ENCODE measurements at regions not wholly inside any gene's neighbourhood (a gene's known extent, or its start where the extent isn't known, plus 50 kb on each side); places are given as distances from the start of the nearest gene placed in this dataset.

- TF ChIP-seq, protein P1, sequence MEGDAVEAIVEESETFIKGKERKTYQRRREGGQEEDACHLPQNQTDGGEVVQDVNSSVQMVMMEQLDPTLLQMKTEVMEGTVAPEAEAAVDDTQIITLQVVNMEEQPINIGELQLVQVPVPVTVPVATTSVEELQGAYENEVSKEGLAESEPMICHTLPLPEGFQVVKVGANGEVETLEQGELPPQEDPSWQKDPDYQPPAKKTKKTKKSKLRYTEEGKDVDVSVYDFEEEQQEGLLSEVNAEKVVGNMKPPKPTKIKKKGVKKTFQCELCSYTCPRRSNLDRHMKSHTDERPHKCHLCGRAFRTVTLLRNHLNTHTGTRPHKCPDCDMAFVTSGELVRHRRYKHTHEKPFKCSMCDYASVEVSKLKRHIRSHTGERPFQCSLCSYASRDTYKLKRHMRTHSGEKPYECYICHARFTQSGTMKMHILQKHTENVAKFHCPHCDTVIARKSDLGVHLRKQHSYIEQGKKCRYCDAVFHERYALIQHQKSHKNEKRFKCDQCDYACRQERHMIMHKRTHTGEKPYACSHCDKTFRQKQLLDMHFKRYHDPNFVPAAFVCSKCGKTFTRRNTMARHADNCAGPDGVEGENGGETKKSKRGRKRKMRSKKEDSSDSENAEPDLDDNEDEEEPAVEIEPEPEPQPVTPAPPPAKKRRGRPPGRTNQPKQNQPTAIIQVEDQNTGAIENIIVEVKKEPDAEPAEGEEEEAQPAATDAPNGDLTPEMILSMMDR (IDR thresholded peaks at IDR 0.05; ENCODE audit: insufficient read depth, low read length, poor library complexity, severe bottlenecking): peak; percentile 7
- Histone ChIP-seq H3K27me3 (replicated peaks; ENCODE audit: control insufficient read depth, insufficient read depth, low read length) (no peaks in the 10 kb centered on the region), H3K4me3 (replicated peaks; ENCODE audit: low read depth, low read length) (no peak overlapping the region), H3K36me3 (ENCODE audit: control insufficient read depth, insufficient read depth, low read length) (no peaks in the 10 kb centered on the region)
- no peak for DNase-seq (ENCODE audit: extremely low read depth, insufficient read length)
Observed at GRCh38 chr5:41670854-41671479, 160.6 kb upstream of the PLCXD3 start.

DNA sequence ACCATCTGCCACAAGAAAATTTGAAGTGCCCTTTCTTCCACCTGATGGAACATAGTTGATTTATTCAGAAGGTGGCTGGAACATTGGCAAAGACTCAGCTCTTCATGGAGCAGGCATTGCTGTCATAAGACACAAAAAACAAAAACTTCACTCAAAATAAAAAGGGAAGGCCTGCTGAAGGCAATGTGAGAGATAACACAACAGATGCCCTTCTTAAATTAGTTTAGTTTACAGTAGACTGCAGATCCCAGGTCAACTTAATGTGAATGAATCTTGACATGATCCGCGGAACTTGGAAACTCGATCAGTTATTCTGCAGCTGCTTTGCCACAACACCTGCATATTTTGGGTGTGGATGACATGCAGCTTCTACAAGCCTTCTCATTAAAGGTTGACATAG is 159.8 kb upstream of the PLCXD3 start:
- TF ChIP-seq, protein P1 (IDR thresholded peaks at IDR 0.05; ENCODE audit: insufficient read depth, low read length, poor library complexity, severe bottlenecking): no peak
- DNase-seq (ENCODE audit: extremely low read depth, insufficient read length): no peak
- Histone ChIP-seq H3K36me3 (ENCODE audit: control insufficient read depth, insufficient read depth, low read length) (no peaks in the 10 kb centered on the region), H3K4me3 (replicated peaks; ENCODE audit: low read depth, low read length) (no peak overlapping the region), H3K27me3 (replicated peaks; ENCODE audit: control insufficient read depth, insufficient read depth, low read length) (no peaks in the 10 kb centered on the region)

GRCh38 chr5:41661254-41661653 is 150.9 kb upstream of the PLCXD3 start:
- no peaks in the 10 kb centered on the region for H3K36me3 ChIP-seq (ENCODE audit: control insufficient read depth, insufficient read depth, low read length)
- no peak overlapping the region for H3K4me3 ChIP-seq (replicated peaks; ENCODE audit: low read depth, low read length)
- DNase-seq (ENCODE audit: extremely low read depth, insufficient read length): no peak
- H3K27me3 ChIP-seq (replicated peaks; ENCODE audit: control insufficient read depth, insufficient read depth, low read length): no peaks in the 10 kb centered on the region
- TF ChIP-seq, protein P1 (IDR thresholded peaks at IDR 0.05; ENCODE audit: insufficient read depth, low read length, poor library complexity, severe bottlenecking): no peak

DNA sequence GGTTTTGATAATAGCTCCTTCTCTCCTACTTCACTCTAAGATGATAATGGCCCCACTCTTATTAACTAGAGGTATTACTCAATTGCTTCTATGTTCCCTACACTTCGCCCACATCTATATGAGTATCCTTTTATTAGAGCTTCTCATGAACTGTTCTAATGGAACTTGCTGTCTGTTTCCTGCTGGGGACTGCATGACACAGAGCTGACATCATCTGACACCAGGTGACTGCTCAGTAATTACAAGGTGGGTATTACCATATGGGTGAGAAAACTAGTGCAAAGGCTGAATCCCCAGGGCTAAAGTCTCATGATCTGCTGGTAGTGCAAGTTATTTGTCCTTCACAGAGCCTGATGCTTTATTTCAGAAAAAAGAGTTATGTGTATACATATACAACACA is 146.2 kb upstream of the PLCXD3 start:
- TF ChIP-seq, protein P1 (IDR thresholded peaks at IDR 0.05; ENCODE audit: insufficient read depth, low read length, poor library complexity, severe bottlenecking): no peak
- Histone ChIP-seq H3K4me3 (replicated peaks; ENCODE audit: low read depth, low read length) (no peak overlapping the region), H3K27me3 (replicated peaks; ENCODE audit: control insufficient read depth, insufficient read depth, low read length) (no peaks in the 10 kb centered on the region), H3K36me3 (ENCODE audit: control insufficient read depth, insufficient read depth, low read length) (no peaks in the 10 kb centered on the region)
- DNase-seq (ENCODE audit: extremely low read depth, insufficient read length): no peak

- Histone ChIP-seq H3K36me3 (ENCODE audit: control insufficient read depth, insufficient read depth, low read length) (no peaks in the 10 kb centered on the region), H3K27me3 (replicated peaks; ENCODE audit: control insufficient read depth, insufficient read depth, low read length) (no peaks in the 10 kb centered on the region; the same call in 1 of the 2 replicates), H3K4me3 (replicated peaks; ENCODE audit: low read depth, low read length) (no peak overlapping the region)
- TF ChIP-seq, protein P1 (IDR thresholded peaks at IDR 0.05; ENCODE audit: insufficient read depth, low read length, poor library complexity, severe bottlenecking): no peak
- DNase-seq (ENCODE audit: extremely low read depth, insufficient read length): no peak
Observed at GRCh38 chr5:41650131-41650530, 139.7 kb upstream of the PLCXD3 start.

DNA sequence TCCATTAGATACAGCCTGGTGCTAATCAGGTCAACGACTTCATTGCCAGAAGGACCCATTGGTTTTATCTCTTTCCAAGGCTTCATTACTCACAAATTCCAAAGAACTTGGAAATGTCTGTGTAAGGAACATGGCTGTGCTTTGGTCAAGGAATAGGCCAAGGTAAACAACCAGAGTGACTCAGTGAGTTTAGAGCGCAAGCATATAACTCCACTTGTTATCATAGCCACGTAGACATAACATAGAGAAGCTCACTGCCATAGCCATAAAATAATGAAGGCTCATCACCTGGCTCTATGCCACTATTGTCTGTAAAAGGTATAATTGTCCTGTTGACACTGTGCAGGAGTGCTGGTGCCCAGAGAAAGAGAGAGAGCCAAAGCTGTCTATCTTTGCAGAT is 139.3 kb upstream of the PLCXD3 start:
- DNase-seq (ENCODE audit: extremely low read depth, insufficient read length): no peak

More for the DNA sequence above, 139.3 kb upstream of the PLCXD3 start:
- TF ChIP-seq, protein P1 (IDR thresholded peaks at IDR 0.05; ENCODE audit: insufficient read depth, low read length, poor library complexity, severe bottlenecking): no peak
- Histone ChIP-seq H3K27me3 (replicated peaks; ENCODE audit: control insufficient read depth, insufficient read depth, low read length) (no peaks in the 10 kb centered on the region; the same call in 1 of the 2 replicates), H3K4me3 (replicated peaks; ENCODE audit: low read depth, low read length) (no peak overlapping the region), H3K36me3 (ENCODE audit: control insufficient read depth, insufficient read depth, low read length) (no peaks in the 10 kb centered on the region)
